Vagina (tissue), 2 donors: ENCODE measurements at regions not wholly inside any gene's neighbourhood (a gene's known extent, or its start where the extent isn't known, plus 50 kb on each side); places are given as distances from the start of the nearest gene placed in this dataset.

Source experiments
- CTCF ChIP-seq, 3 experiments: fragments of 450-650 bp in 2 of 3; fragments of 200-600 bp in 1 of 3; sonication (generic) in 1 of 3; IDR thresholded peaks; one replicate each; pipeline ENCODE4 v1.5.1; 2017 to 2019; ENCODE audit warnings: antibody characterized with exemption in 3 of 3, mild to moderate bottlenecking in 2 of 3, moderate library complexity in 2 of 3
- POLR2A ChIP-seq, 2 donors: fragments of 450-650 bp; IDR thresholded peaks; one replicate each; pipeline ENCODE4 v1.6.1; 2017; ENCODE audit warnings: antibody characterized with exemption in 2 of 2, mild to moderate bottlenecking in 2 of 2, moderate library complexity in 2 of 2

- TF ChIP-seq POLR2A (IDR thresholded peaks at IDR 0.05) (no peak), CTCF (IDR thresholded peaks at IDR 0.05) (no peak)
Measured at GRCh38 chr5:133827830-133828229, 140.6 kb downstream of the C5orf15 start.
